ENCODE measurements at regions not wholly inside any gene's neighbourhood (a gene's known extent, or its start where the extent isn't known, plus 50 kb on each side); places are given as distances from the start of the nearest gene placed in this dataset.

GRCh38 chr10:130507461-130507860 lies 371.3 kb downstream of the GLRX3 start:
- no peak overlapping the region for H3K27ac ChIP-seq
- TF ChIP-seq ZFX (IDR thresholded peaks at IDR 0.05): no peak
- no peak for TF ChIP-seq CTCF (conservative IDR thresholded peaks at IDR 0.05)

GRCh38 chr10:130509881-130510689 lies 373.9 kb downstream of the GLRX3 start:
- no peak for TF ChIP-seq ZFX (IDR thresholded peaks at IDR 0.05)
- TF ChIP-seq CTCF (conservative IDR thresholded peaks at IDR 0.05): no peak
- no peak overlapping the region for H3K27ac ChIP-seq

DNA sequence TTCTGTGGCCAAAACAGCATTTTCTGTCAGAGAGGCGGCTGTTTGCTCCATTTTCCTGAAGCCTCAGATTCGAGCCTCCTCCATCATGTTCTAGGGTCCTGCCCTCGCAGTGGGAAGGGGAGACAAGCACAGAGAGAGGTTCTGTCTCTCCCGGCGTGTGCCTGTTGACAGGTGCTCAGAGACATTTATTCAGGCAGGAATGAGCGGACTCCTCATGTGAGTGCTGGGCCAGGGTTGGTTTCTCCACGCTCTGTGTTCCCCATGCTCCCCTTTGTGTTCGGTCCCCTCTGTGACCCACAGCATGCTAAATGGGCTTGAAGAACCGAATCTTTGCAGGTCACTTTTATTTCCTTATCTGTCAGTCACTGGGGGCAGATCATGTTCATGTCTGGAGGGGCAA lies 374.6 kb downstream of the GLRX3 start:
- TF ChIP-seq CTCF (conservative IDR thresholded peaks at IDR 0.05): no peak
- no peak for TF ChIP-seq ZFX (IDR thresholded peaks at IDR 0.05)
- no peak overlapping the region for H3K27ac ChIP-seq

GRCh38 chr10:130511766-130512165 lies 375.6 kb downstream of the GLRX3 start:
- no peak overlapping the region for H3K27ac ChIP-seq
- TF ChIP-seq ZFX (IDR thresholded peaks at IDR 0.05): no peak
- no peak for TF ChIP-seq CTCF (conservative IDR thresholded peaks at IDR 0.05)

GRCh38 chr10:130512936-130513335 lies 376.7 kb downstream of the GLRX3 start:
- no peak overlapping the region for H3K27ac ChIP-seq
- TF ChIP-seq ZFX (IDR thresholded peaks at IDR 0.05): no peak
- TF ChIP-seq CTCF (conservative IDR thresholded peaks at IDR 0.05): no peak

- no peak for TF ChIP-seq CTCF (conservative IDR thresholded peaks at IDR 0.05)
- TF ChIP-seq ZFX (IDR thresholded peaks at IDR 0.05): no peak
- no peak overlapping the region for H3K27ac ChIP-seq
These were observed 377.7 kb downstream of the GLRX3 start for GRCh38 chr10:130513686-130514476.

DNA sequence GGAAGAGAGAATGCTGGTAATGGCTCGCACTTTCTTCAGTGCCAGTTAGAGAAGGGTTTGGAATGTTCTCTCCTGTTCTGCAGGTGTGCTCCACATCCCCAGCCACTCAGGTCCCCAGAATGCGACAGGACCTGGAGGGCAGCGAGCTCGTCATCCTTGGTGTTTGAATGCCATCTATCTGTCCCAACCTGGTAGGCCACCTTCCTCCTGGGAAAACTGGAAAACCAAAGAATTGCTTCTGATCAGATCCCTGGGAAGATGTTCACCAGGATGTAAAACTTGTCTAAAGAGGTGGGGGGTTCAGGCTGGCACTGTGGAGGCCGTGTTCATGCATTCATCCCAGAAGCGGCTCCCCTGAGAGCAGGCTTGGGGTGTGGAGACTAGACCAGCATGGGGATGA lies 379.5 kb downstream of the GLRX3 start:
- no peak overlapping the region for H3K27ac ChIP-seq
- no peak for TF ChIP-seq ZFX (IDR thresholded peaks at IDR 0.05)
- TF ChIP-seq CTCF (conservative IDR thresholded peaks at IDR 0.05): no peak
